Globus pallidus (tissue), 1 donor: ENCODE measurements at regions not wholly inside any gene's neighbourhood (a gene's known extent, or its start where the extent isn't known, plus 50 kb on each side); places are given as distances from the start of the nearest gene placed in this dataset.
"Not testable (repeated sequence)": the region's sequence is repeated elsewhere in the genome, so short reads cannot be mapped to it uniquely, and the experiment has no call there.

ENCODE experiments used
- DNase-seq: peaks from one replicate; pipeline ENCODE4 v3.0.0-alpha.2; 2015; ENCODE audit warnings: low spot score

DNA sequence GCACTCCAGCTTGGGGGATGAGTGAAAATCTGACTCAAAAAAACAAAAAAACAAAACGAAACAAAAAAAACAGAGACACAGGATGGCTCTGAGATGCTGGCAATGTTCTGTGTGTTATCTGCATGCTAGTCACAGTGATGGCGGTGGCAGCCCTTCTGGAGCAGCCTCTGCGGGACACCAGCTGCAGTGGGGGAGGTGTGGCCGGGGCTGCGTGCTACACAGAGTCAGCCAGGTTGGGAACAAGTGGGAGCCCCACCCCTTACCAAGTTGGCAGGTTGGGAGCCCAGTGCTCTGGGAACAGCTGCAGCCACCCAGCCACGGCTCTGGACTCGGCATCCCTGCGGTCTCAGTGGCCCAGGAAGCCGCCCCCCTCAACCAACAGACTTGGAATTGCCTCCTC is 206.5 kb upstream of the ZFP42 start:
- no peak for DNase-seq

DNA sequence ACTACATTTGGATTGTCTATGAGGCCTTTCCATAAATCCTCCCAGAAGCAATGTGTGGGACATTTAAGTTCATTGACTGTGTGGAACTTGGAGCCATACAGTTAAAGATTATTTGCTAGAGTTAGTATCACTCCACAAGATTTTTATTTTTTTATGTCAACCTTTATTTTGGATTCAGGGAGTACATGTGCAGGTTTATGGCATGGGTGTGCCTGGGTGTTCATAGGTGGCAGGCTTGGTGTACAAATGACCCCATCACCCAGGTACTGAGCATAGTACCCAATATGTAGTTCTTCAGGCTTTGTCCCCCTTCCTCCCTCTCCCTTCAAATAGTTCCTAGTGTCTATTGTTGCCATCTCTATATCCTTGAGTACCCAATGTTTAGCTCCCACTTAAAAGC is 199.8 kb upstream of the ZFP42 start:
- no peak for DNase-seq

DNA sequence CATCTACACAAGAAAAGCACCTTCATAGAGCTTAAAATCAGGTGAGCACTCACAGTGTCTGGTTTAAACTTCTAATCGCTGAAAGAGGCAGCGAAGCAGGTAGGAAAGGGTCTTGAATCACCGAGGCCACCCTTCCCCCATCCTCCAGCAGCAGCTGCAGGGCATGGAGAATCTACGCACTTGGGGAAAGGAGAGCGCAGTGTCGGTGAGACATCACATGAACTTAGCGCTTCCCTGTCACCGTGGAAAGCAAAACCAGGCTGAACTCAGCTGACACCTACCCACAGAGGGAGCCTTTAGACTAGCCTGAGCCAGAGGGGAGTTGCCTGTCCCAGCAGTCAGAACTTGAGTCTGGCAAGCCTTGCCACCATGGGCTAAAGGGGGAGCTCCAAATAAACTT is 197.2 kb upstream of the ZFP42 start:
- DNase-seq, result no peak

DNA sequence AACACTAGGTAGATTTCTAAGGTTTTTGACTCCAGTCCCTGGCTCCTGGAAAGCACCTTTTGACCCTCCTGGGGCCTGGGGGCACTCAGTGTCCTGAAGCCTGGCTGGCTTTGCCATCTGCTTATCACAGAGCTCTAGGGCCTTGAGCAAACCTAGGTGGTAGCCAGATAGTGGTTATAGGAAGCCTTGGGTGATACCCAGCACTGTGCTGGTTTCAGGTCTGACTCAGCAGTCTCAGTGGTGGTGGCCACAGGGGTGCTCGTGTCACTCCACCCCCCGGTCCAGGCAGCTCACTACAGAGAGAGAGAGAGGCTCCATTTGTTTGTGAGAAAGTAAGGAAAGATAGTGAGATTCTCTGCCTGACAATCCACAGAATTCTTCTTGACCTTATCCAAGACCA is 195.8 kb upstream of the ZFP42 start:
- no peak for DNase-seq

DNA sequence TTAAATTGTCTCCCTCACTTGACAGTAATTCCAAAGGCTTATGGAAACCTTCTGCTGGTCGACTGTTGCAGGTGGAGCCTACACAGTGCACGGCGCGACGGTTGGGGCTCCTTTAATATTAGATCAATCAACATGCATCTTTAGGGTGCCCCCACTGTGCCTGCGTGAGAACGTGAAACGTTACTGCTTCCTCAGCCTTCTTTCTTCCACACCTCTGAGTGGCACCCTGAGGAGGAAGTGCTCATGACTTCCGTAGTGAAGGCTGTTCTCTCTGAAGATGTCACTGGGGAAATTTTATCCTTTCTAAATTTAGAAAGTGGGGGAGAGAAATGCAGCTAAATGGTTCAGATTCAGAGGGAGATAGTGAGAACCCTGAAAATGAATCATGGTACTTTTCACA is 184.0 kb upstream of the ZFP42 start:
- no peak for DNase-seq

DNA sequence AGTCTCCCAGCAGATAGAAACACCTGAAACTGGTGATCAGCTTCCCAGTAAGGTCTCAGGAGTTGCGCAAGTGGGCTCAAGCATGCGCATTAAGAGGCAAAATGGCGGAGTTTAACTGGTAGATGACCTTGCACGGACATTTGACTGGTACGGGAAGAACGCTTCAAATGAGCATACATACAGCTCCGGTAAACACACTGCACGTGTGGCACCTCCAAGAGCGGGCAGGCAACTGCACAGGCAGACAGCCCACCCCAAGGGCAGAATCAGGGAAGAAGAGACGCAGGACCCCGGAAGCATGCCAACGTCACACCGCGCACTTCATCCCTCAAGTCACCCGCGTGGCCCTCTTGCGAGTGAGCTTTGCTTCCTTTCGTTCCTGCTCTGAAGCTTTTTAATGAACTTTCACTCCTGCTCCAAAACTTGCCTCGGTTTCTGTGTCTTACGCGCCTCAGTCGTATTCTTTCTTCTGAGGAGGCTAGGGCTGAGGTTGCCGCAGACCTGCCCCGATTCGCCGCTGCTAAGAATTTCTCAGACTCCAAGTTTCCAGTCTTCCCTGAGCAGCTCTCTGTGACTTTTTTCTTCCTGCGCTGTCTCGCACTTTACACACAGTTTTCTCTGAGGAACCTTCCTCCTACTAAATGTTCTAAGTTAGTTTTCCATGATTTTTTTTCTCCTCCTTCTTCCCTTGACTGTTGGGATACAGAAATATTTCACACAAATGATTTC is 180.7 kb upstream of the ZFP42 start:
- no peak for DNase-seq

DNA sequence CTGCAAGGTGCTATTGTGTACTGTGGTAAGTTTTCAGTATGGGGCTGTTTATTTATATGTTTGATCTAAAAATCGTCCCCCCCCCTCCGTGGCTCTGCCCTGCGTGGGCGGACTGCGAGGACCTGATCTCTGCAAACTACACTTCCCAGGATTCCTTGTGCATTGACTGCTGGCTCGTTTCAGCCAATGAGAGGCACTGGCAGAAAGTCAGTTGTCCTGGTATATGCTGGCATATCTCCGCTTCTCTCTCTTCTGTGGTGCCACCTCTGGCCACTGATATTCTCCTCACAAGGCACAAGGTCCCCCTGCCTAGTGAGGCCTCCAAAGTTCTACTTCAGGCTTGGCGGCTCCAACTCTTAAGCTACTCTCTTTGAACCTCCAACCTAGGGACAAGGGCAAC is 168.8 kb upstream of the ZFP42 start:
- DNase-seq, result no peak

DNA sequence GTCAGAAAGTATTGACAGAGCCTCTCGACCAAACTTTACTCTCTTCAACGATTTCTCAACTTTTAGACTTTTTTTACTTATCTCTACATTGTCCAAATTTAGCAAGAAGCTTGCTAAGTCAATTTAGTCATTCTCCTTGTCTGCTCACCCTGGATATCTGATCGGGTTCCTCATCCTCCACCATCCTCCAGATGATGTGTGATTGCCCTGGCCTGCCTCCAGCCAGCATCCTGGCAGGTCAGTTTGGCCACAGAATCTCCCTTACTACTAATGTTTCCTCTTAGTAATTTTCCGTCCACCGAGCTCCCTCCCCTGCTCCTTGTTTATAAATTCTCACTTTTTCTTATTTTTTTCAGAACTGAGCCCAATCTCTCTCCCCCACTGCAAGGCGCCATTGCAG is 167.9 kb upstream of the ZFP42 start:
- DNase-seq, result no peak

DNA sequence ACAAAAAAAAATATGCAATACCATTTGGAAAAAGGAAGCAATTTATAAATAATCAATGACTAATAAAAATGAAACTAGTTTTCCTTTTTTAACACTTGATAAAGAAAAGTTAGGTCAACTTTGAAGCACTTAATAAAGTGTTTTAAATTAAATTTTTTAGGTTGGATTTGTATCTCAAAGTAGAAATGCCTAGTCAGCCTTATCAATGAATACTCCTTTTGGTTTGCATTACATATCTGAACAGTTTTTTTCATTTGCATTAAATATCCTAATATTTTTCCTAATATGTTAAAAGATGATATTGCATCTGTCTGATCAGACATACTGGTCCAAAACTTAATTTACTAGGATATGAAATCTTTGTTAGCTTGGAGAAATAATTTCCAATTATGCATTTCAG is 155.8 kb upstream of the ZFP42 start:
- DNase-seq, result no peak

DNA sequence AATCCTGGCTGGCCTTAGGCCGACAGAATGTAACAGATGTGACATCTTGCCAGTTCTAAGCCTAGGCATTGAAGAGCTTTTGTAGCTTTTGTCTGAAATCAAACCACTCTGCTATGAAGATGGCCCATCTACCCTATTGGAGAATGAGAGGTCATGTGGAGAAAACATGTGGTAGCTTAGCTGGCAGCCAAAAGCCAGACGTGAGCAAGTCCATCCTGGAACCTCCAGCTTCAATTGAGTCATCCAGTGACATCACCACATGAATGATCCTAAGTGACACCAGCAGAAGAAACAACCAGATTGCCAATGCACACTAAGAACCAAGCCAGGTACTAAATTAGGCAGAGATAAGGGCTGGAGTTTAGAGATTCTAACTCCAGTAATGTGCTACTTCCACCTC is 154.8 kb upstream of the ZFP42 start:
- no peak for DNase-seq

DNA sequence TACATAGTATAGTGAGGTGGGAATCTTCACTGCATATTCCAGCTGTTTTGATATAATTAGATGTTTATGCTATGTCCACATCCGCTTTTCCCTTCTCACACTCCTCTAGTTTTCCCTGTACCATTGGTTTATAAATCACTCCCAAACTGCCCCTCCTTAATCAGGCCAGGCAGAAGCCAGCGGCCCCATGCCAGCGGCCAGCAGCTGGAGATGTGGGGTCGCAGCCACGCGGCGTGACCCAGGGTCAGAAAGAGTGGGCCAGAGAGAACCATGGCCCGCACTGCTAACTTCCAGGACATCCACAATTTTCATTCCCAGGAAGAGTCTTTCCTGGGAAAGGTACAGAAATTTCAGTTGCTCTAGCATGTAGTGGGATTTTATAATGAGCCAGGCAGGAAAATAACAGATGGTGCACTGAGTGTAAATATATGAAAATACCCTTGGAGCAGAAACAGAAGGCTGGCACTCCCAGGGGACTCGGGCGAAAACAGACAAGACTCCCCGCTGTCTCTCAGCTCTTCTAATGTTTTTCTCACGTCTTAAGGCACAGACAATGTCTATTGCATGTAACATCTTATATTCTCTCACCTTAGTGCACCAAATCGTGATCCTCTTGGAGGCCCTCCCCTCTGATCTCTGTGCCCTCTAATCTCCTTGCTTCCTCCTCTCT is 145.9 kb upstream of the ZFP42 start:
- DNase-seq, result no peak

DNA sequence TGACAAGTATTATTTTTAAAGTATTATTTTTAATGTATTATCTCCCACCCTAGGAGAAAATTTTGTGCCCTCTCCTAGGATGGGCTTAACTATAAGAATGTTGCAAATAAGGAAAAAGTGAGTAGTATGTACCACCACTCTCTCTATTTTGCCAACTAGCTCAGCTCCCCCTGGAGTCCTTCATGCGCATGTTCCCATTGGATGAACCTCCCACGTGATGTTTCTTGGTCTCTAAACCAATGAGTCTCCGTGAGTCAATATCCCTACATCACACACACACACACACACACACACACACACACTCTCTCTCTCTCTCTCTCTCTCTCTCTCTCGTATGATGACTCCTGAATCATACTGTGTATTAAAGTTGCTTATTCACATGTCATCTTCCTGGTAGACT is 129.7 kb upstream of the ZFP42 start:
- no peak for DNase-seq

DNA sequence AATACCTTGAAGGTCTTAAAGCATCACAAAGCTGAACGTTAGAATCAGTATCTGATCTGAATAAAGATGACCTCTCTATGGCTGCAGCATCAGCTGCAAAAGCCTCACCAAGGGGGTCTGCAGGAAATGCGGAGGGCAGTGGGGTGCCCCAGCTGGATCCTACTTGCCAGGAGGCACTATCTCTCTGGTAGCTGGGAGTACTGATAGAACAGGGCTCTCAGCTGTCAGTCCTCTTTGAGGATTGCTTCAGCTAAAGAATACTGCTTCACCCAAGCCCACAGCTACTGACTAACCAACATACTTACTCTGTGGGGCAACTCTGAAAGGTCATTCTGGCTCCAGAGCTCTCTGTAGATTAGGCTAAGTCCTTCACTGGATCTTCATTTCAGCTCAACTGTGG is 112.5 kb upstream of the ZFP42 start:
- no peak for DNase-seq

DNA sequence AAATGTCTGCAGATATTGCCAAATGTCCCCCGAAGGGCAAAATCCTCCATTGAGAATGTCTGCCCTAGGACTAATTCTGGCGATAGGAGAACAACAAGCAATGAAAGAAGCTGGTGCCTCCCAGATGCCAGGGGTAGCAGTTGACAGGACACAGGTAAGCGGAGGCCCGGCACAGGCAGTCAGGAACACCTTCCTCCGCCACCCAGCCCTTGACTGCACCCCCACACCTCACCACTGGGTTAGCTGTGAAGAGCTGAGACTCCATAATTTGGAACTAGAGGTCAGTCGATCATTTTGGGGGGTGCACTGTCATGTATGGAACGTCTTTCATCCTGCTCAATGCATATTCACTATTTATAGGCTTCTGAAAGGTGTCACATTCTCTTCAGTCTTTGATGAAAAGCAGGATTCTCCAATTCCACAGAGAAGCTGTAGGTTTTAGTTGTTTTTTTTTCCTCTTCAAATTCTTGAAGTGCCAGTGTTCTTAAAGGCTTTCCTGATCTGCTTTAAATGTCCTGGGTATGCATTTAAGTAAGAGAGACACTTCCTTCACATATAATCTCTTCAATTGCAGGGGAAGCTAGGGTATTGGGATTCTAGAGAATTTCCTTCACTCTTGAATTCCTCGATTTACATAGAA is 111.6 kb upstream of the ZFP42 start:
- DNase-seq, result no peak

DNA sequence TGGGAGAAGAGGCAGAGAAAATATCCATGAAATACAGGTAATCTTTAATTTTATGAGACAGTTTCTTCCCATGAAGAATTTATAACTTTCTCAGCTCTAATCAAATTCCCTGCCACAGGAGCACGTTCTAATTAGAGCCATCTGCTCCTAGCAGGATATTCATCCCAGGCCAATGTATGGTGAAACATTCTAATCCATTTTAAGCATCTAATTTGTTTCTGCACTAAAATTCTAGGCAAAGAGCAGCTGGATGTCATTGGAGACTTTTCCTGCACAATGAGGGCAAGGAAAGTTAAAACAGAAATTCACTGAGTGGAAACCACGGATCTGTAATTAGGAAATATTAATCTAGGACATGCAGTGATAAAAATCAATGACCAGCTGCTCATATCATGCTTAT is 107.7 kb upstream of the ZFP42 start:
- DNase-seq, result no peak

DNA sequence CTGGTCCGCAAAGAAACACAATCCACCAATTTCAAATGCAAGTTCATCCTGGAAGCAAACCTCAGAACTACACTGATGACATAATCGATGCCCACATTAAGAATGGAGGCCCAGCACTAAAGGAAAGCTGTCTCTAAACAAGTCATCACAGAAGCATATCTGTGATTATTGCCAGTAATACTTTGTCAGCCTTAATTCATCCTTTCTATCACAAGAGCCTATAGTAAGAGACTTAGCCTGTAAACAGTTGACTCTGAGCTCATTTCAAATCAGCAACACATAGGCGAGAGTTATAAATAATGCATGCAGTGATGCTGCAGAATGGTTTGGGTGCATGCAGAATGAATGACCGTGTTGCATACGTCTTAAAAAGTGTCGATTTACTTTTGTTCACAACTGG is 105.9 kb upstream of the ZFP42 start:
- DNase-seq, result no peak

DNA sequence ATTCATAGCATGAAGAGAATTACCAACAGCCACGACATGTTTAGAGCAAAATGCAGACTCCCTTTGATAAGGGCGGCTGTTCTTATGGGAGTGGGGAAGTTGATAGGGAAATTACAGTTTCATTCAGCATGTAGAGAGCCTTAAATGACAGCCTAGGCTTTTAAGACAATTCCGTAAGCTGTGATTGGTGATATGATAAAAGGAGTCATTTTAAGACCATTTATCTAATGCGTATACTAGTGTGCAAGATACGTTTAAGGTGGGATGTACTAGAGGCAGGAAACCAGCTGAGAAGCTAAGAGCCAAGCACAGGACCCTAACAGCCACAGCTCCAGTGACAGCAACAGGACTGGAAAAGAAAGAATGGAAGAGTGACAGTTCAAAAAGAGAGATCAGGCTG is 102.2 kb upstream of the ZFP42 start:
- no peak for DNase-seq

DNA sequence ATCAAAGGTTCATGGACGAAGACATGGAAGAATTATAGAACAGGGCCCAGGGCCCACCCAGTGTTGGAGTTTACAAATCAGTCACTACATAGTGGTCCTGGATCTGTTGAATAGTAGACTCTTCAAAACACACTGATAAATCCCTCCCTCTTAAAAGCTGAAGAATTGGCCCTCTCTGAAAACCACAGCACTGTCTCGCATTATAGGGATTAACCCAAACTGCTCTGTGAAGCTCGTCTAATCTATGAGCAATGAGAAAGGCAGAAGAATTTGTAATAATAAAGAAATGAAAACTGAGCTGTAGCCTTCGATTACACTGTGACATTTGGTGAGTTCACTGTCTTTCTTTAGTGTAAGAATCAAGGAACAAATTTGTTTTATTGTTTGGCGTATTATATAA is 92.5 kb upstream of the ZFP42 start:
- DNase-seq, result no peak

DNA sequence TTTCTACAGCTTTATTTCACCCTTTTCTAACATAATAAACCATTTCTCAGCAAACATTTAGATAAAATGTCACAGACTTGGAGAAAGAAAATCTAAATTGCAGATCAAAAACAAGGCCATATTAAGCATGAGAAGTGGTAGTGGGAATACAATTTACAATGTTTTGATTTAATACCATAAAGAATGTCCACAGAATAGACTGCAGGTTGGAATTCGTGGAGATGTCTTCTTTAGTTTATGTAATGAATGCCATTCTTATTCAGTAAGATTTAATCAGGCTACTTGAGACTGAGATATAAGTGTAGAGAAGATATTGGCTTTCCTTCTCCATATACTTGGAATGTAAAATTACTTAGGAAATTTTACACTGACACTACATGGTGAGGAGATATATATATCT is 91.9 kb upstream of the ZFP42 start:
- no peak for DNase-seq

DNA sequence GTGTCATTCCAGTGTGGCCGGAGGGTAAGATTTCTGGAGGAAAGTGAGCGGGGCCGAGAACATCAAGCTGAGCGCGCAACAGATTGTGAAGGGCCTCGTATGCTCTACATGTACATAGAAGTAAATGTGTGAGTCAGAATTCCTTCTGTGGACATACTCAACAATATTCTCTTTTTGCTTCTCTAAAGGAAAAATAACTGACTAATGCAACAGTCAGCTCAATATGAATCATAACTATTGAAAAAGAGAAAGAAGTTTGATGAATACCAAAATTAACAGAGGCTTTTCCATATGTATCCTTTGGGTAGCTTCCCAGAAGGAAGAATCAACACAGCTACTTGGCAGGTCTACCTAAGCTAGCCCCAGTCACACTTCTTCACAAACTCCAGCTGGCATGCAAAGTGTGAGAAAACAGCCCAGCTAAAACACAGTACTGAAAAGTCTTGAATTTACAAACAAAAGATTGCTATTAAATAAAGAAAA is 87.5 kb upstream of the ZFP42 start:
- DNase-seq, result no peak

DNA sequence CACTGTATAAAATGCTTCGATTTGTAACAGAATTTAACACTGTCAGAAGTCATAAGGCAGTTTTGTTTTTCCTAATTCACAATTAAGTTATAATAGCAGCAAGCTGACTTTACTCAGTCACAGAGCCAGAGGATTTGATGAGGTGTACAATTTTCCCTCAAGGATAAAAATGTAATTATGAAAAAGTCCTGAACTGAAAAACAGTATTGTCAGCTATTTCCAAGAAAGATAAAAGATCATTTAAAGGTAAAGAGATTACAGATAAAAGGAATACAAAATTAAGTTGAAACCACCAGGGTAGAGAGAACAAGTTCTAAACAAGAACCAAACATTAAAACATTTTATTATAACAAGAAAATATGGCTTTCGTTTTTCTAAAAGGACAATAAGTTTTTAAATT is 86.8 kb upstream of the ZFP42 start:
- no peak for DNase-seq

DNA sequence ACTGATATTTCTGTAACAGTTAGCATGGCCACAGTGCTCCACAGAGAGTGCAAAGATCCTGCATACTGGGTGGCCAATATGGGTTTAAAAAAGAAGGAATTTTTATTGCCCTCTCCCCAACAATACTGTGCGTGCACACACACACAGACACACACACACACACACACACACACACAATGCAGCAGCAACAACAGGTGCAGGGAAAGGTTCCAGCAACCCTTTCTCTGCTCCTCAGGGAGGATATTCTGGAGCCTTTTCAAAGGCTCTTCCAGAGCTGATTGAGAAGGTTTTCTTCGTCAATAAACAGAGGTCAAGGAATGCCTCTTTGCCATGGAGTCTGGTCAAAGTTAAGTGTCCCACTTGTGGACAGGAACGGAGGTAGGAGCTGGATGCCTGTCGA is 84.8 kb upstream of the ZFP42 start:
- no peak for DNase-seq

DNA sequence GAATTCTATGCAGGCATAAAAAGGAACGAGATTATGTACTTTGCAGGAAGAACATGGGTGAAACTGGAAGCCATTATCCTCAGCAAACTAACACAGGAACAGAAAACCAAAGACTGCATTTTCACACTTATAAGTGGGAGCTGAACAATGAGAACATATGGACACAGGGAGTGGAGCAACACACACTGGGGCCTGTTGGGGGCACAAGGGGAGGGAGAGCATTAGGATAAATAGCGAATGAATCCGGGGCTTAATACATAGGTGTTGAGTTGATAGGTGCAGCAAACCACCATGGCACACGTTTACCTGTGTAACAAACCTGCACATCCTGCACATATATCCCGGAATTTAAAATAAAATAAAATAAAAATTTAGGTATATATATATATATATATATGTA is 80.2 kb upstream of the ZFP42 start:
- DNase-seq, result not testable (repeated sequence)

DNA sequence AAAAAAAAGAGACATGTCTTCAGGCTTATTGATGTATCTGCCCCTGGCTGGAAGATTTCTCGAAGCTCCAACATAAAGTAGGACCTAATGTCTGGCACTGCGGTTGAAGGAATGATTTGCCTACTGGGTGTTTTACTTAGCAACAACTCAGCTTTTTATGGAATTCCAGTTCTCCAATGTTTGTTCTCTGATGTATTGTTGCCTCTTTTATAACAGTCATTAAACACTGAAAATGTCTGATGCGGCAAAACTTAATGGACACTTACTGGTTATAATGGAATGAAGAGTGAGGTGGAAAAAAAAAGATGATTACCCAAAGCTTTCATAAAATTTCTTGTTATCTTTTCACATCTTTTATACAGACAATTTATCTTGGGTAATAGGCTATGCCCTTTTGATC is 75.6 kb upstream of the ZFP42 start:
- no peak for DNase-seq
